ENCODE measurements at regions not wholly inside any gene's neighbourhood (a gene's known extent, or its start where the extent isn't known, plus 50 kb on each side); places are given as distances from the start of the nearest gene placed in this dataset.
A peak's percentile ranks its signal among the peaks of the same experiment; 100 is the strongest.

GRCh38 chr1:234884701-234885100 is 243.9 kb downstream of the TOMM20 start:
- DNase-seq (ENCODE audit: low read depth): no peak

GRCh38 chr1:234884006-234884405 is 244.6 kb downstream of the TOMM20 start:
- no peak for DNase-seq (ENCODE audit: low read depth)

DNA sequence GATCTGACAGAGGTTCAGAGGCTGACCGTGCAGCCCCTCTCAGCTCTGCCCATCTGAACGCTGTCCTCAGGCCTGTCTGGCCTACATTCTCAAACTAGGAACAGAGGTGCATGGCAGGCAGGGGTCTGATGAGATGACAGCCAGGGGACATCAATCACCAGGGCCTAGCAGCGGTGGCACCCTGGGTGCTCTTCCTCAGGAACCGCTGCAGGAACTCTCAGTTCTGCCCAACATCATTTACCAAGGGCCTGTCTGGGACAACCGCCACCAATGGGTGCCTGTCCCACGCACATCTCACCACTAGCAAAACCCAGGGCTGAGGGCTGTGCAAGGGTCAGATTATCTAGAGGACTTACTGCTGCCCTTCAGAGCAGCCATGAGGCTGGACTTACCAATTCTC is 245.7 kb downstream of the TOMM20 start:
- no peak for DNase-seq (ENCODE audit: low read depth)

DNA sequence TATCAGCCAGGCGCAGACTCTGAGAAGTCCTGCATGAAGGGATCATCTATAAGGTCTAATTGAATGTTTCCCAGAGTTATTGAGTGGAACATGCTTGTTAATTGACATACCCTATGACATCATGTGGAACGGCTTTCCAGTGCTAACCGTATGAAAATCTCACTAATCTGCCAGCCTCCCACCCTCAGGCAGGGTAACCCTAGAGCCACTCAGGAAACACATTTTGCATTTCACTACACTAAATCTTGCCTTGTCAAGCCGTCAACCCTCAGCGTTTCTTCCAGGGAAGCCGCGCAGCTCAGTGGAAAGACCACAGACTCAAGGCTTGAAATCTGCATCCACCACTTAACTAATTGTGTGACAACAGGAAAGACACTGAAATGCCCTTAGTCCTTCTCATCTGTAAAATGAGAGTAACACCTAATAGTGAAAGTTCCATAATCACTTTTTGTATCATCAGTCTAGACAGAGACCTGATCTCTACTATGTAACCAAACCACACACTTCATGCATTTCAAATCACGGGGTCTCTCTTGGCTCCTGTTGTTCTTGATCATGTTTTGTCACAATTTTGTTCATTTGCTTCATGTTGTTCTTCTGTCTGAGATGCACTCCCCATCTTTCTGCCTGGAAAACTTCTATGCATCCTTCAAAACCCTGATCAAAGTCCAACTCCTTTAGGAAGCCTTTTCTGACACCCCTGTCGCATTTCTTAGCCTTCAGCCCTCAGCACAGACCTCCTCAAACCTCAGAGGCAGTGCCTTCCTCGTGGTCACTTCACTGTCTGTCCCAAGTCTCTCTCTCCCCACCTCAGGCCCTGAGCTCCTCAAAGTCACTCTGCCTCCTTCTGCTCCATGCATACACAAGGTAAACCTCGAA is 246.5 kb downstream of the TOMM20 start:
- DNase-seq (ENCODE audit: low read depth): no peak

- DNase-seq (ENCODE audit: low read depth): no peak
These were observed 249.2 kb downstream of the TOMM20 start for GRCh38 chr1:234879147-234880080.

DNA sequence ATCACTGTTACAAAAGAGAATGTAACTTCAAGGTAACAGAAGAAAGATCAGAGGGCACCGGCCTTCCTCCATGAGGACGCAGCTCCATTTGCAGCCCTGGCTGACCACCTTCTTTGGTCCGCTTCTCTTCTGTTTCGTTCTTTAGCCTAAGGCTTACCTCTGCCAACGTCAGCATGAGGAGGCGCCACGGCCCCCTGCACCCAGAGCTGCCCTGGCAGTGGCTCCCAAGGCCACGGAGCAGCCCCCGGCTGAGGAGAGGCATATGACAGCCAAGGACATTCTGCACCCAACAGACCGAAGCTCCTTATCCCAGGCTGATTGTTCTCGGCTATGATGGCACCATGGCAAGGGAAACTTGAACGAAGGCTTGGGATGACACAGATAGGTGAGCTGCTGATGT is 250.3 kb downstream of the TOMM20 start:
- no peak for DNase-seq (ENCODE audit: low read depth)

GRCh38 chr1:234877761-234878160 is 250.9 kb downstream of the TOMM20 start:
- no peak for DNase-seq (ENCODE audit: low read depth)

DNA sequence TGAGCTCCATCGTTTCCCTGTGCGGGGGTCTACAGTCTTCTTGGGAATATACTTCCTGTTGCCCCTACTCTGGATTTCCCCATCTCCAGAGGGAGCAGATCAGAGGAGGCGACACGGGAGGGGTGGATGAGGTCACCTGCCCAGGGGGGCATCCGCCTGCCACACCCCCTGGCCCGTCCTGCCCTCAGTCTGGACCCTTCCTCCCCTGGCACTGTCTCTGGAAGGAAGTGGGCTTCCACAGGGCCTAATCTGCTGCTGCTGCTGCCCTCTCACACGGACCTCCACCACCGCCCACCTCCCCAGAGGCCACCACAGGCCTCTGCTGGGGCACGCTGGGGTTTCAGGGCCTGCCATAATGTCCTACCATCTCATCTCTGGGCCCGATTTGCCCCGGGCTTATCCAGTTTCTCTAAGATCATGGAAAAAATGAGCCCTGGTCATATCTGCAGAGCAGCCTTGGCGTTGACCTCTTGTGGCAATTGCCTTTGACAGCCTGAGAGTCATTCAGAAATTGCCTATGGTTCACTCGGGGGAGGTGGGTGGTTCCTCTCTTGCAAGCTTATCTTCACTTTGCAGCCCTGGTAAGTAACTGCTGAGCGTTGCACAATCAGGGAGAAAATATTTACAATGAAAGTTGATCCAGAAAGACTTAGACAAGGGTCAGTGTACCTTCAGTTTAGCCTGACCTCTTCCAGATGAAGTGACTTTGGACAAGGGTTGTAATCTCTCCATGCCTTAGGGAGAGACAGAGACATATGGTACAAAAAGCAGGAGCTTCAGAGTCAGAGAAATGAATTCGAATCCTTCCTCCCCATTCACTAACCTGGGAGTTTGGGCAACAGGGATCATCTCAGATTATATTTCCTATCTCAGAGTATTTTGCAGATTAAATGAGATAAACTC is 252.4 kb downstream of the TOMM20 start:
- peak; percentile 37 for DNase-seq (ENCODE audit: low read depth)

GRCh38 chr1:234875328-234875952 is 253.2 kb downstream of the TOMM20 start:
- DNase-seq (ENCODE audit: low read depth): no peak

DNA sequence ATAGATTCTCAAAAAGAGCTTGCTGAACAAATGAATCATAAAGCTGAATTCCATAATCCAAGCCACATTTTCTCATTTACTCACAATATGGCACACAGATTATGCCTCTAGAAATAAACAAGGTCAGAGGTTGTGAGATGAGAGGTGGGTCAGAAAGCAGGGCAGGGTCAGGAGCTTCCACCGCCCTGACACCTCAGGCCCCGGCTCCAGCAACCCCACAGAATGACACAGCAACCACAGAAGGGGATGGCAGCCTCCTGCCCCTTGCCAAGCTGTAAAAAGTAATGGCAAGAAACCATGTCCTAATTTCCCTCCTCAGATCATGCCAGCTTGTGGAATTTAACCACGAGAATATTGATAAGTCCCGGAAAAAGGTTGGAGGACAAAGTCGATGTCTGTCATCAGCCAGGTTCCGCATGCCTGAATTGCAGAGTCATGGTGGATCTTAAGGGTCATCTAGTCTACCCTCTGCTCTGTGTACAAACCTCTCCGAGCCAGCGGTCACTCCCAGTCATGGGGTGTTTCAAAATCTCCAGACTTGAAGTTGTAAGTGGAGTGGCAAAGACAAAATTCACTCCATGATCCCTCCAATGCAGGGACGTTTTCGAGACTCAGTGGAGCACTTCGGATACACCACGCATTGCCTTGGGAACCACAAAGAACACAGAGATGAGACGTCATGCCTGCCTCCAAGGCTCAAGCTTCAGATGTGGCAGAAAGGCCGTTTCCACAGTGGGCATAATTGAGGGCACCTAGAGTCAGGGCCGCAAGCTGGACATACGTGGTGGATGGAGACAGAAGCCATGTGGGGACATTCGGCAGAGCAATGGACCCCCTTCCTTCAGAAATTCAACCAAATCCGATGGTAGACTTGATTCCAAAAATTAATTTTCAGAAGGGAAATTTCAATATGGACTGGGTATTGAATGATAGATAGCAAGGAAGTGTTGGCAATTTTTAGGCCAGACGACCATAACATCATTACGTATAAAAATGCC is 254.0 kb downstream of the TOMM20 start:
- no peak for DNase-seq (ENCODE audit: low read depth)

DNA sequence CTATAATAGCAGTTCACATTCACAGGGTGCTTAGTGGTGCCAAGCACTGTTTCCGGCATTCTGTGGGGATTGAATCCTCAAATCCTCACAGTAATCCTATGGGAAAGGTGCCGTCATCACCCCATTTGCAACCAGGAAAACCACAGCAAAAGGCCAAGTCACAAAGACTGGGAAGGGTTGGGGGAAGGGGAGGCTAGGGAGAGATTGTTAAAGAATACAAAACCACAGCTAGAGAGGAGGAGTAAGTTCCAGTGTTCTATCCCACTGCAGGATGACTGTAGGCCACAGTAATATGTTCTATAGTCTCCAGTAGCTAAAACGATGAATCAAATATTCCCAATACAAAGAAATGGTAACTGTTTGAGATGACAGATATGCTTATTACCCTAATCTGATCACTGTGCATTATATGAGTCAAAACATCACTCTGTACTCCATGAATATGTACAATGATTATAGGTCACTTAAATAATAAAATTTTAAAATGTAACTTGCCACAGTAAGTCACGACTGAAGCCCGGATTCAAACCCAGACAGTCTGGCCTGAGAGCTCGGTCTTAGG is 256.8 kb downstream of the TOMM20 start:
- DNase-seq (ENCODE audit: low read depth): peak; percentile 92

GRCh38 chr1:234871039-234871709 is 257.5 kb downstream of the TOMM20 start:
- DNase-seq (ENCODE audit: low read depth): no peak

- no peak for DNase-seq (ENCODE audit: low read depth)
These were observed 258.3 kb downstream of the TOMM20 start for GRCh38 chr1:234870020-234870981.

DNA sequence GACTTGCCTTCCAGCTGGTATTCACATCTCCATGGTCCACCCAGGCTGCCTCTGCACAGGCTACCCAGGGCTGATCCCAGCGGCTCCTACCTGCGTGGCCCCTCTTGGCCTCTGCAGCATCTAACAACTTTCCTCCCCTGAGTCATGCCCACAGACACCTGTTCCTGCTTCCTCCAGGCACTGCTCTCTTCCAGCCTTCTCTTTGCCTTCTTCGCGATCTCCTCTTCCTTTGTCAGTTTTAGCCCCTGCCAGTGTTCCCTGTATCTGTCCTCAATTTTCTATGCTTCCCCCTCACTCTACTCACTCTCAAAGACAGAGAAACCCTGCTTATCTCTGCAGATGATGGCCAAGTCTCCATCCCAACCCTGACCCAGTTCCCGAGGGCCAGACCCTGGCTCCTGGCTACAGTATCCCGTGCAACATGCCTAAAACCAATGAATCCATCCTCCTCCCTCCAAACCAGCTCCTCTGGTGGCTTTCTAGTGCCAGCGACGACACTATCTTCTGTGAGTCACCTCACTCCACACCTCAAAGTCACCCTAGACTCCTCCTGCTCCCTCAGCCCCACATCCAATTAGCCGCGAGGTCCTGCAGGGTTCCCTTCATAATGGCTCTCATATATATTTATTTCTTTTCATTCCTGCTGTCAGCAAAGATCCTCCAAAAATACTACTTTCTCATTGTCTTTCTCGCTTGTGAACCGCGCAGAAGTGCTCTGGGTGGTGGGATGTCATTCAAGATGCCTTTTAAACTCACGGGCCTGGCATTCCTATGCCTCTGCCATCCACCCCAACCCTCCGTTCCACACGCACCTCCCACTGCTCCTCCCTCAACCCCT is 259.2 kb downstream of the TOMM20 start:
- DNase-seq (ENCODE audit: low read depth): no peak

DNA sequence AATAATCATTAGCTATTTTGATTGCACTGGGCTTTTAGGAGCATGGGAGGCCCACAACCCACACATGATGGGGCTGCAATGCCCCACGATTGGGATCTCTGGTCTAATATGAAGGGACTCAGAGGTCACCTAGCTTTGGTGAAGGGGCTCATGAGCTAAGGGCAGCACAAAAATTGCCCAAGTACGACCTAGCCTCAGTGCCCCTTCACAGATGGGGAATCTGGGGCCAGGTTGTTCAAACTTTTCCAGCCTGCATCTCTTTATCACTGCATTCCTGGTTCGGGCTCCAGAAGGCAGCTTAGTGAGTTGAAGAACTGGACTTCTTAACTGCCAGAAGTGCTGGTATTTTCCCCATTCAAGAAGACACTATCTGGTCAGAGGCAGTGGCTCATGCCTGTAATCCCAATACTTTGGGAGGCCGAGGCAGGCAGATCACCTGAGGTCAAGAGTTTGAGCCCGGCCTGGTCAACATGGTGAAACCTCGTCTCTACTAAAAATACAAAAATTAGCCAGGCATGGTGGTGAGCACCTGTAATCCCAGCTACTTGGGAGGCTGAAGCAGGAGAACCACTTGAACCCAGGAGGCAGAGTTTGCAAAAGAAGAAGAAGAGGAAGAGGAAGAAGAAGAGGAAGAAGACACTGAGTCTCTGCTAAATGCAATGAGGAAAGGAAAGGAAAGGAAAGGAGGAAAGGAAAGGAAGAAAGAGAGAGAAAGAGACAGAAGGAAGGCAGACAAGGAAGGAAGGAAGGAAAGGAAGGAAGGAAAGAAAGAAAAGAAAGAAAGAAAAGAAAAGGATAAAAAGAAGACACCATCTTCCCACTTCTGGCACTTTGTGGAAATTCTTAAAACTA is 258.5 kb upstream of the IRF2BP2 start:
- no peak for DNase-seq (ENCODE audit: low read depth)
